HL-60 (cell line): ENCODE measurements at regions not wholly inside any gene's neighbourhood (a gene's known extent, or its start where the extent isn't known, plus 50 kb on each side); places are given as distances from the start of the nearest gene placed in this dataset.

Experiments used
- CTCF ChIP-seq: IDR thresholded peaks from one replicate; pipeline ENCODE4 v1.5.1; 2011; ENCODE audit warnings: low read length, control low read depth, inconsistent platforms; ENCODE audit not compliant: insufficient read depth
- GABPA ChIP-seq: IDR thresholded peaks from 2 replicates; pipeline ENCODE4 v1.6.1; 2012; ENCODE audit warnings: low read depth
- POLR2AphosphoS5 ChIP-seq: IDR thresholded peaks from 2 replicates; pipeline ENCODE4 v1.6.1; 2012; ENCODE audit warnings: low read depth
- REST ChIP-seq: IDR thresholded peaks from 2 replicates; pipeline ENCODE4 v1.6.1; 2012; ENCODE audit warnings: low read depth; ENCODE audit not compliant: insufficient replicate concordance
- SPI1 ChIP-seq: IDR thresholded peaks from 2 replicates; pipeline ENCODE4 v1.6.1; 2012; ENCODE audit warnings: low read depth, mild to moderate bottlenecking, borderline replicate concordance

GRCh38 chr2:19697131-19697530 is 204.7 kb downstream of the TTC32 start:
- TF ChIP-seq CTCF = no peak
- no peak for TF ChIP-seq POLR2AphosphoS5
- TF ChIP-seq SPI1 = no peak
- TF ChIP-seq REST = no peak
- no peak for TF ChIP-seq GABPA
